ENCODE measurements at regions not wholly inside any gene's neighbourhood (a gene's known extent, or its start where the extent isn't known, plus 50 kb on each side); places are given as distances from the start of the nearest gene placed in this dataset.

DNA sequence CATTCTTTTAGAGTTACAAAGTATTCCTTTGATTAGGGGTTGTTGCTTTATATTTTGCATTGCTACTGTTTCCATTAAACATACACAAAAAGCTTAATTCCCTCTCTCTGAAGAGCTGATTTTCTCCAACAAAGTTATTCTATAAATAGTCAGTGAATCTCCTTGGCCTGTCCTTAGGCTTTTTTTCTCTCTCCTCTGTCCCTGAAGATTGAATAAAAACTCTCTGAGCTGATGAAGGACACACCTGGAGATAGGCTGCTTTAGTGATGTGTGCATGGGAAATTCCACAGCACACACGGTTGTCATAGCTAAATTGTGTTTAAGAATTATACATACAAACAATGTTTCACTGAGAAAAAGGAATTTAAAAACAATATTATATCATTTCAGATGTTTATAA is 90.5 kb upstream of the TMEM106B start:
- DNase-seq (ENCODE audit: extremely low read depth in 1 of 2, low read depth in 1 of 2) = no peak

DNA sequence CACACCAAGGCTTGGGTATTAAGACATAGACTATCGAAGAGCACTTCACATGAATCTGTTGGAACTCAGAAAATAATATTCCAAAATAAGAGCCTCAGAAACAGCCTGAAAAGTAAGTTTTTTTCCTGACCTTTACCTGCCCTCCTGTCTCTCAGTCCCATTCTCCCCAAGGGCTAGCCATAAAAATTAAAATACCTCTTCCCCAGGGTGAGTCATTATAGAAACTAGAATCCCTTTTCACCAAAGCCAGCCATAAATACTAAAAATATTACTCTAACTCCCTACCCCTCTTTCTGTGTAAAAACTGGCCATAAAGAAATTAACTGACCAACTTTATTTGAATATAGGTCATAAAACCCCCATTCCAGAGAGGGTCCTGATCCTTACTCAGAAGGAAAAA is 87.9 kb upstream of the TMEM106B start:
- DNase-seq (ENCODE audit: extremely low read depth in 1 of 2, low read depth in 1 of 2) = no peak

DNA sequence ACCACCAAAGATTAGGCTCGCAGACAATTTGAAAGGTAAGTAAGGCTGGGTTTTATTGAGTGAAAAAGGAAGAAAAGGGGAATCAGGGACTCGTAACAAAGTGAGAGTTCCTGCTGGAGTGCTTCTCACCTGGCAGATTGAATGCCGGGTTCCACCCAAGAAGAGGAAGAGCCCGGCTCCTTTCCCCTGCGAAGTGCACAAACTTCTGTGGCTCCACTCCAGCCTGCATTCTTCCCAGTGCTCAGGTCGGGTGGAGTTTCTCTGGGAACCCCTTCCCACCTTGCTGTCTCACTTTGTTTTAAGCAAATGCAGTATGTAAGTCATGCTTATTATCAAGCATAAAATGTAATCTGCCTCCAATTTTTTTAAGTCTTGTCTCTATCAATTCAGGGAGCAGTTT is 87.1 kb upstream of the TMEM106B start:
- DNase-seq (ENCODE audit: extremely low read depth in 1 of 2, low read depth in 1 of 2) = no peak

DNA sequence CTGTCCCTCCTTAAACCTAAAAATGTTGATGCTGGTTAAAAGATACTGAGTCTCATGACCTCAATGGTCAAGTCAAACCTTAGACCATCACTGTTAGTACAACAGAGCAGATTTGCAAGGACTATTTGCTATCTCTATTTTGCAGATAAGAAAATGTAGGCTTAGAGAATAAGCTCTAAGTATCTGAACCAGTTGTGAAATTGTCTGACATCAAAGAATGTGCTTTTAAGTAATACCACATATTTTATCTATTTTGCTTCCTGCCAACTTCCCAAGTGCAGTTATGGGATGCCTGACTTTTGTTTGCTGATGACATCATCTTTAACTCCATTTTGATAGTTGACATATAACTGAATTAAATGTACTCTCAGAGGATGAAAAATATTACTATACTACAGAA is 83.6 kb upstream of the TMEM106B start:
- no peak for DNase-seq (ENCODE audit: extremely low read depth in 1 of 2, low read depth in 1 of 2)

DNA sequence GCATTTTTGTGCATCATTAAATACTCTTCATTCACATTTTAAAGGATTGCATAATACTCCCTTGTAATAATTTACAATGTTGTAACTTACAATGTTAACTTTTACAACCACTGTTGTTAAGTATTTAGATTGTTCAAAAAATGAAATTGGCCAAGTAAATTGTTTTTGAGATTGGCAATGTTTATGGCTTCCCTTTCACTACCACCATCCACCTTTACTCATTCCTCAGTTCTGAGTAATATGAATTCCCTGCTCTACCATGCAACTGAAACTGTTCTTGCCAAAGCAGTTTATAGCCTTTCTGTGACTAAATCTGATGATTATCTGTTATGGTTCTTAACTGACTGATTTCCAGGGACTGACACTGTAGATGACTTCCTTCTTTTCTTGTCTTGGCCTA is 80.5 kb upstream of the TMEM106B start:
- no peak for DNase-seq (ENCODE audit: extremely low read depth in 1 of 2, low read depth in 1 of 2)

DNA sequence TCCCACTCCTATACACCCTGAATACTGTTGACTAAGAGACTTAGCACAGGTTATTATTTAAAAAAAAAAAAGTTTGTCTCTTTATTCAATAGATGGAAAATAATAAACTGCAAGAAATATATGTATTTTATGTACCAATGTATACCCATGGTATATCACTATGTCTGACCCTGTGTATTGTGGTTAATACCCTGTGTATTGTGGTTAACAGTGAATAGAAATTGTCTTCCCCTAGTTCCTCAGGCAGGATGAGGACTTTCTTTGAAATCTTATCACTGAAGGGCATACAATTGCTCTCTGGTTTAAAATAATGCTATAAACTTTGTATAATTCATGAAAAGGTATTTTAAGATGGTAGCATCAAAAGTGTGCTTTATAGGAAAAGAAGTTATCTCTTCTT is 80.0 kb upstream of the TMEM106B start:
- DNase-seq (ENCODE audit: extremely low read depth in 1 of 2, low read depth in 1 of 2) = no peak

DNA sequence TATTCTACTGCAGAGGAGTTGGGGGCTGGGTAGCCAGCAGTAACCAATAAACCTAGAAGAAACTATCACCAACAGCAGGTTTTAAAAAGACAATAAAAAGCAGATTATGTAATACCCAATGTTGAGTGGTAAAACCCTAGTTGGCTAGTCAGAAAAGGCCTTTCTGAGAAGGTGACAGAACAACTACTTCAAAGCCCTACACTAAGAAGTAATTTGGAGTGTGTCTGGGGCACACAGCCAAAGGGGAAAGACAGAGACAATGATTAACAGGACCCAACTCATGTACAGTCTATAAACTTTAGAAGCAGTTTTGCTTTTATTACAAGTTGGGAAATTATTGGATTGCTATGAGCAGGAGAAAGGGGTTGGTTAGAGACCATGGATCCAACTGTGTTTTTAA is 77.2 kb upstream of the TMEM106B start:
- no peak for DNase-seq (ENCODE audit: extremely low read depth in 1 of 2, low read depth in 1 of 2)

DNA sequence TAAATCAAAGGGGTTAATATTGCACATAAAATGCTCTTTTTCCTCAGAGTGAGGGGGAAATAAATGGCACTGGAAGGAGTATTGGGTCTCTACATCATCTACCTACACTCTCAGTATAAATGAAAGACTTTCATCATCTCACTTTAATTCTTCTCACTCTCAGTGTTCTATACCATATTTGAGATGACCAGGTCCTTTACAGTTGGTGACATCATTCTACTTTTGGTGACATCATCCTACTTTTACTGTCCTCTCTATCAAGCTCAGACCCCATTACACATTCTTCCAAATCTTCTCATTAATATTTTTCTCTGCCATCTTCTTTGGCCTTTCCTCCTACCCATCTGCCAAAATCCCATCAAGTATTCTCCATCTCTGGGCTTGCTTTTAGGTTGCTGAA is 74.6 kb upstream of the TMEM106B start:
- DNase-seq (ENCODE audit: extremely low read depth in 1 of 2, low read depth in 1 of 2) = no peak

DNA sequence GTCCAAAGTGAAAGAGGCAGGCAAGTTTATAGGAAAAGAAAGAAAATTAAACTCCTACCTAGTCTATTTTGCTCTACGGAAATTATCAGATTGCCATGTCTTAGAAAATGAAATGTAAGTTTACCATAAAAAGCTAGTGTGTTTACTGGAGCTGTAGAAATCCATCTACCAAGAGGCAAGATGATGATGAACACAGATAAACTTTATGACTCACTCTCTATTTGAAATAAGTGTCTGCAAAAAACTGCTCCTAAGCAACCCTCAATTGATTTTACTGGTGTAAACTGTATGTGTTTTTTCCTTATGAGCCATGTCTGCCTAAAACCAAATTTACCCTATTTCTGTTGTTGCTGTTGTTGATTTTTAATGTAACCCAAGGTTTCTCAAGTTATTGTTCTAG is 73.8 kb upstream of the TMEM106B start:
- DNase-seq (ENCODE audit: extremely low read depth in 1 of 2, low read depth in 1 of 2) = no peak

DNA sequence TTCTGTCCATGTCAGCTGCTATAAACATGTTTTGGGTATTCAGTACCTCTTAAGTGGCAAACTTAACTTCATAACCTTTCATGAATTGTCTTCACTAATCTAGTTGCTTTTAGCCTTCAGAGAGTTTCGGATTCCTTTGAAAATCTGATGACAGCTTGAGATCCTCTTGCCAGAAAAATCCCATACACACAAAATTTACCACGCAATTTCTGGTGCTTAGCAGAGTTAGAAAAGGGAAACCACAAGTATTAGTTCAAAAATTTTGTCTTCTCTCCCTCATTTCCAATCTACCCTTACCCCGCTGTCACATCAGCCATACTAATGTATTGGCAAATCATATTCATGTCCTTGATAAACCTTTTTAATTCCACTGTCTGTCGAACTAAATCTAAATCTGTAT is 72.7 kb upstream of the TMEM106B start:
- no peak for DNase-seq (ENCODE audit: extremely low read depth in 1 of 2, low read depth in 1 of 2)

DNA sequence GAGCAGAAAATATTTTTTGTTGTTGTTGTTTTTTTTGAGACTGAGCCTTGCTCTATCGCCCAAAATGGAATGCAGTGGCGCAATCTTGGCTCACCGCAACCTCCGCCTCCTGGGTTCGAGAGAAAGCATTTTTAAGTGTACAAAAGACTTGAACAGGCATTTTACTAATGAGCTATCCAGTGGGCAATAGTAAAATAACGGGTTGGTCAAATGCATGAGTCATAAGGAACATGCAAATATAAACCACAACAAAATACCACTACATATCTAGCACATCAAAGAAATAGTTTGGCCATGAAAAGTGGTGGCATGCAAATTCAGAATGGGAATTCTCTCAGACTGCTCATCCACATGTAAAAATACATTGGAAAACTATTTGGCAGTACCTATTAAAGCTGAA is 71.7 kb upstream of the TMEM106B start:
- no peak for DNase-seq (ENCODE audit: extremely low read depth in 1 of 2, low read depth in 1 of 2)

DNA sequence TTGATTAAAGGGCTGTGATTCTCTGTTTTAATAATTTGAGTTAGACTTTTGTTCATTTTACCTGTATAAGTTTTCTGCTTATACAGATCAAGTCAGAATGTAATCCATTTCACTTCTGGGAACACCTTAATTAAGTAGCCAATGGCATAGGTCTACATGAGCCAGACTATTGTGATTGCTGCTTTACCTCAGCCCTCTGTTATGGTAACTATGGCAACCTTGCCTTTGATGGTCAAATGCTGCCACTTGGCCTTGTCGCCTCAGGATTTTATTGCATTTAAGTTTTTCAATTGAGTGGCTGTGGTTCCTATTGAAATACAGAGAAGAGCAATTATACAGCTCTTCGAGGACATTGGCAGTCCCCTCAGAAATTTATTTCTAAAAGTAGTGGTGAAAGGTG is 64.3 kb upstream of the TMEM106B start:
- DNase-seq (ENCODE audit: extremely low read depth in 1 of 2, low read depth in 1 of 2) = no peak

DNA sequence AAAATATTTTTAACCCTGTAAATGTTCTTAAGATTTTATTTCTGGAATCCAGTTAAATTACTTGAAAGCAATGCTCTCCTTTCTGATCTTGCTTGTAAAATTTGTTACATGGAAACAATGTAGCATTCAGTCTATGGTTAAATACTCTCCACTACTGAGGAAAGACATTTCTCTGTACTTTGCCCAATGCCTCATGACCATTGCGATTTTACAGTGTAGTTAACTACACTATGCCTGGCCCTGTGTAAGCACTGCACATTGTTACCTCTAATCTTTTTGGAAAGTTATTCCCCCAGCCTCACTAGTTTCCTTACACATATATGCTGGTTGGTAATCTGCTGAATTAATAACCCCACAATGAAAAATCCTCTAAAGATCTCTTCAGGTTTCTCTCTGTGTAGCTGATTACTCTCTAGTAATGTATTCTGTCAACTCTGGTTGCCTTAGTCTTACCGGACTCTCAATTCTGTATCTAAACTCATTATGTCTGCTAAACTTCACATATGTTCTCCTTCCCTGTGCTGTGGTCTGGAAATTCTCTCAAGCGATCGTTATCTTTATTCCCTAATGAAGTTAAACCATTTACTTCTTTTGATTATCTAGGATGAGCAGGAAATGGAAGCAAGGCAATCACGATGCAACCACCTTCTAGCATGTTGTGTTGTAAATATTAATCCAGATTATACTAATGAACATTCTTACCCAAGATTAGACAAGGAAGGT is 58.7 kb upstream of the TMEM106B start:
- no peak for DNase-seq (ENCODE audit: extremely low read depth in 1 of 2, low read depth in 1 of 2)

DNA sequence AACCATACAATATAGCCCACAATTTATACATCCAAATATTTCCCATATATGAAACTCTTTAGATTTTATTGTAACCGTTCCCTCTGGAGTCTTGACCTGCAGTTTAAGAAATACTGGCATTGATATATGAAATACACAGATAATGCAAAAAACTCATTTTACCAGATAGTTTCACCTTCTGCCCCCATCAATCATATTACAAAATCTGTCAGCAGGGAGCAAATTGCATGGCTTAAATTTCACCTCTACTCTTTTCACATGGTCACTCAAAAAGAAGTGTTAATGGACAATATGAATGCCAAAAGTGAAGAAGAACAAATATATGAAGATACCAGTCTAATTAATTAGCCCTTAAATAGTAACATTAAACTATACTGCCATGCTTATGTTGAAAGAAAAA is 57.0 kb upstream of the TMEM106B start:
- no peak for DNase-seq (ENCODE audit: extremely low read depth in 1 of 2, low read depth in 1 of 2)

DNA sequence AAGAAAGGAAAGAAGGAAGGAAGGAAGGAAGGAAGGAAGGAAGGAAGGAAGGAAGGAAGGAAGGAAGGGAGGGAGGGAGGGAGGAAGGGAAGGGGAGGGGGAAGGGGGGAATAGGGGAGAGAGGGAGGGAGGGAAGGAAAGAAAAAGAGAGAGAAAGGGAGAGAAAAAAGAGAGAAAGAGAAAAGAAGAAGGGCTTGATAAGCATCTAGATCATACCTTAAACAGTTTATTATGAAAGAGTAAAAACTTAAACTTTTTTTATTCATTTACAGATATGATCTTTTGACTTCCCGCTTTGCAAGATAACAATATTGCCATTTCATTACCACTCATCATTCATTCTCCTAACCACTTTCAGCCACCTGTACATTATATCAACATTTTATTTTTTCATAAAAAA is 53.6 kb upstream of the TMEM106B start:
- no peak for DNase-seq (ENCODE audit: extremely low read depth in 1 of 2, low read depth in 1 of 2)

DNA sequence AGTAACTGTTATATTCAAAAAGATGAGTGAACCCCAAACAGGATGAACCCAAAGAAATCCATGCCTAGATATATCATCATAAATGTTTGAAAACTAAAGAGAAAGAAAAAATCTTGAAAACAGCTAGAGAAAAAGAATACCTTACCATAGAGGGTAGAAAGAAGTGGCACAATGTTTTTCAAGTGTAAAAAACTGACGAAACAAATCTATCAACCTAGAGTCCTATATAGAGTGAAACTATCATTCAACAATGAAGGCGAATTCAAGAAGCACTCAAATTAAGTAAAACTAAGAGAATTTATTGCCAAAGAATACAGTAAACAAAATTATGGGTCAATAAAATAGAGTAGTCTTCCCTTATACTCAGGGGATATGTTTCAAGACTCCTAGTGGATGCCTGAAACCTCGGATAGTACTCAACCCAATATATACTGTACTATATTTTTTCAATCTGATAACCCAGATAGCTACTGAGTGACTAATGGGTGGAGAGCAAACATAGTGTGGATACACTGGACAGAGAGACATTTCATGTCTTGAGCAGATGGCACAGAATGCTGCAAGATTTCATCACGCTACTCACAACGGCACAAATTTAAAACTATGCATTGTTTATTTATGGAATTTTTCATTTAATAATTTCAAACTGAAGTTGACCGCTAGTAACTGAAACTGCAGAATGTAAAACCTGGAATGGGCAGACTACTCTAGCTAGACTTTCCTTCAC is 52.6 kb upstream of the TMEM106B start:
- DNase-seq (ENCODE audit: extremely low read depth in 1 of 2, low read depth in 1 of 2) = no peak

DNA sequence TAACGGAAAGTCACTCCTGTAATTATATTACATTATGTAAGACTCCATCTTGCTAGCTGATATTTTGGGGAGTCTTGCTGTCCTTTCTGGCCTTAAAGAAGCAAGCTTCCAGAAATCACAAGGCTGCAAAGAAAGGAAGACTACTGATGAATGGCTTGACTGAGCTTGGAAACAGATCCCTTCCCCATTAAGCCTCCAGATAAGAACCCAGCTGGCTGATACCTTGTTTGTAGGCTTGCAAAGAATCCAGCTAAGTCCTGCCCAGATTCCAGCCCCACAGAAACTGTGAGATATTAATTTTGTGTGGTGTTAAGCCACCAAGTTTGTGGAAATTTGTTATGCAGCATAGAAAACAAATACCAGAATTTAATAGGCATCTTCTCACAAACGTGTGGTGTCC is 49.9 kb upstream of the TMEM106B start:
- DNase-seq (ENCODE audit: extremely low read depth in 1 of 2, low read depth in 1 of 2) = no peak

Measured in stimulated activated CD8-positive, alpha-beta memory T cell treated with anti-CD3 and anti-CD28 coated beads, Interleukin-7, amount 100 ng/mL, for 48 hours (primary cell).